Hematopoietic multipotent progenitor cell treated with erythropoietin and hydrocortisone succinate and interleukin-3 and kit ligand, for 6 days (in vitro differentiated cells): ENCODE measurements at regions not wholly inside any gene's neighbourhood (a gene's known extent, or its start where the extent isn't known, plus 50 kb on each side); places are given as distances from the start of the nearest gene placed in this dataset.
A peak's percentile ranks its signal among the peaks of the same experiment; 100 is the strongest.
"Not testable (repeated sequence)": the region's sequence is repeated elsewhere in the genome, so short reads cannot be mapped to it uniquely, and the experiment has no call there.

Experiments
- DNase-seq: peaks from one replicate; pipeline ENCODE4 v3.0.0-alpha.2; 2015

- DNase-seq: not testable (repeated sequence)
Observed at GRCh38 chr12:131214936-131215335, 261.2 kb downstream of the ADGRD1 start.

- DNase-seq: not testable (repeated sequence)
Observed at GRCh38 chr12:131216587-131216986, 262.9 kb downstream of the ADGRD1 start.

GRCh38 chr12:131217024-131217586 lies 263.4 kb downstream of the ADGRD1 start:
- DNase-seq: no peak

GRCh38 chr12:131218026-131218922 lies 264.6 kb downstream of the ADGRD1 start:
- DNase-seq: no peak

GRCh38 chr12:131218923-131219669 lies 265.4 kb downstream of the ADGRD1 start:
- no peak for DNase-seq

- DNase-seq: no peak
Observed at GRCh38 chr12:131219670-131220330, 266.1 kb downstream of the ADGRD1 start.

- DNase-seq: no peak
Observed at GRCh38 chr12:131220331-131220685, 266.6 kb downstream of the ADGRD1 start.

- no peak for DNase-seq
Observed at GRCh38 chr12:131221061-131221956, 267.6 kb downstream of the ADGRD1 start.

GRCh38 chr12:131221957-131222328 lies 268.2 kb downstream of the ADGRD1 start:
- DNase-seq: no peak

- peak; percentile 91 for DNase-seq
Observed at GRCh38 chr12:131222329-131223139, 268.8 kb downstream of the ADGRD1 start.

- DNase-seq: no peak
Observed at GRCh38 chr12:131223171-131223761, 269.6 kb downstream of the ADGRD1 start.

- DNase-seq: no peak
Observed at GRCh38 chr12:131223791-131224225, 270.1 kb downstream of the ADGRD1 start.

GRCh38 chr12:131224226-131225065 lies 270.7 kb downstream of the ADGRD1 start:
- peak; percentile 52 for DNase-seq

GRCh38 chr12:131225066-131225380 lies 271.3 kb downstream of the ADGRD1 start:
- DNase-seq: not testable (repeated sequence)

GRCh38 chr12:131226345-131227265 lies 272.9 kb downstream of the ADGRD1 start:
- no peak for DNase-seq

- not testable (repeated sequence) for DNase-seq
Observed at GRCh38 chr12:131227641-131228040, 273.9 kb downstream of the ADGRD1 start.

GRCh38 chr12:131229079-131229425 lies 275.3 kb downstream of the ADGRD1 start:
- DNase-seq: not testable (repeated sequence)

- peak; percentile 81 for DNase-seq
Observed at GRCh38 chr12:131229426-131230339, 276.0 kb downstream of the ADGRD1 start.
